ENCODE measurements at regions not wholly inside any gene's neighbourhood (a gene's known extent, or its start where the extent isn't known, plus 50 kb on each side); places are given as distances from the start of the nearest gene placed in this dataset.

- TF ChIP-seq HDGF (IDR thresholded peaks at IDR 0.05; ENCODE audit: borderline replicate concordance) = no peak
- TF ChIP-seq SP1 (IDR thresholded peaks at IDR 0.05) = no peak
- no peak for TF ChIP-seq FOXM1 (IDR thresholded peaks at IDR 0.05; ENCODE audit: borderline replicate concordance)
Observed at GRCh38 chr3:59126446-59126845, 76.6 kb upstream of the CFAP20DC start.
